ENCODE measurements at regions not wholly inside any gene's neighbourhood (a gene's known extent, or its start where the extent isn't known, plus 50 kb on each side); places are given as distances from the start of the nearest gene placed in this dataset.

GRCh38 chr1:60564916-60565750 is 491.6 kb upstream of the C1orf87 start:
- DNase-seq (ENCODE audit: low spot score): no peak
- 32% methylated on average over 2 of the region's 2 CpGs for WGBS
- Histone ChIP-seq H3K9ac (ENCODE audit: low read depth in 1 of 2, low read length in 2 of 2) (no peak overlapping the region), H3K9me3 (ENCODE audit: control insufficient read depth in 4 of 4, low read length in 3 of 4) (no peaks in the 10 kb centered on the region), H3K36me3 (ENCODE audit: control insufficient read depth in 4 of 4, insufficient read depth in 3 of 4, low read depth in 1 of 4, low read length in 3 of 4) (no peaks in the 10 kb centered on the region), H3K27me3 (ENCODE audit: control insufficient read depth in 4 of 4, insufficient read depth in 4 of 4, low read length in 3 of 4) (peaks cover 0 to 3% (median 0%) of the 10 kb centered on the region in 4 donors), H3K4me1 (ENCODE audit: control insufficient read depth in 4 of 4, insufficient read depth in 4 of 4, low read length in 3 of 4) (no peaks in the 10 kb centered on the region), H3K27ac (ENCODE audit: low read depth in 1 of 2, low read length in 2 of 2) (no peak overlapping the region), H3K4me3 (ENCODE audit: low read depth in 1 of 3, low read length in 3 of 3) (no peak overlapping the region)
- TF ChIP-seq FOXA1 (IDR thresholded peaks at IDR 0.05): no peak
- TF ChIP-seq ZBTB33 (IDR thresholded peaks at IDR 0.05): no peak
- no peak for TF ChIP-seq FOXA2 (IDR thresholded peaks at IDR 0.05)
- TF ChIP-seq HNF4A (conservative IDR thresholded peaks at IDR 0.05): no peak
- no peak for TF ChIP-seq TAF1 (conservative IDR thresholded peaks at IDR 0.05)
- TF ChIP-seq HNF4G (IDR thresholded peaks at IDR 0.05): no peak
- TF ChIP-seq GABPA (IDR thresholded peaks at IDR 0.05 in 1 of 2, conservative IDR thresholded peaks at IDR 0.05 in 1 of 2): no peak
- TF ChIP-seq RAD21 (IDR thresholded peaks at IDR 0.05): no peak

- H3K9me3 ChIP-seq (ENCODE audit: control insufficient read depth in 4 of 4, low read length in 3 of 4): no peaks in the 10 kb centered on the region
- H3K4me3 ChIP-seq (ENCODE audit: low read depth in 1 of 3, low read length in 3 of 3): no peak overlapping the region
- no peak for DNase-seq (ENCODE audit: low spot score)
- TF ChIP-seq CTCF (IDR thresholded peaks at IDR 0.05; ENCODE audit: low read depth, low read length, missing input control): no peak
- no peak for TF ChIP-seq ZBTB33 (IDR thresholded peaks at IDR 0.05)
- TF ChIP-seq GABPA (IDR thresholded peaks at IDR 0.05 in 1 of 2, conservative IDR thresholded peaks at IDR 0.05 in 1 of 2): no peak
- TF ChIP-seq NR2F2 (IDR thresholded peaks at IDR 0.05): no peak
- TF ChIP-seq FOXA1 (IDR thresholded peaks at IDR 0.05): no peak
- no peak for TF ChIP-seq HNF4A (conservative IDR thresholded peaks at IDR 0.05)
- no peak for TF ChIP-seq MAX (IDR thresholded peaks at IDR 0.05)
- TF ChIP-seq RXRA (IDR thresholded peaks at IDR 0.05): no peak
- H3K4me1 ChIP-seq (ENCODE audit: control insufficient read depth in 4 of 4, insufficient read depth in 4 of 4, low read length in 3 of 4): no peaks in the 10 kb centered on the region
- no peak overlapping the region for H3K27ac ChIP-seq (ENCODE audit: low read depth in 1 of 2, low read length in 2 of 2)
- 78% methylated on average over 4 of the region's 4 CpGs for WGBS
- H3K27me3 ChIP-seq (ENCODE audit: control insufficient read depth in 4 of 4, insufficient read depth in 4 of 4, low read length in 3 of 4): peaks cover 0 to 3% (median 0%) of the 10 kb centered on the region in 4 donors
- no peak overlapping the region for H3K9ac ChIP-seq (ENCODE audit: low read depth in 1 of 2, low read length in 2 of 2)
- H3K36me3 ChIP-seq (ENCODE audit: control insufficient read depth in 4 of 4, insufficient read depth in 3 of 4, low read depth in 1 of 4, low read length in 3 of 4): no peaks in the 10 kb centered on the region
These were observed 490.4 kb upstream of the C1orf87 start for GRCh38 chr1:60563777-60564535.
